ENCODE measurements at regions not wholly inside any gene's neighbourhood (a gene's known extent, or its start where the extent isn't known, plus 50 kb on each side); places are given as distances from the start of the nearest gene placed in this dataset.
"Not testable (repeated sequence)": the region's sequence is repeated elsewhere in the genome, so short reads cannot be mapped to it uniquely, and the experiment has no call there.

DNA sequence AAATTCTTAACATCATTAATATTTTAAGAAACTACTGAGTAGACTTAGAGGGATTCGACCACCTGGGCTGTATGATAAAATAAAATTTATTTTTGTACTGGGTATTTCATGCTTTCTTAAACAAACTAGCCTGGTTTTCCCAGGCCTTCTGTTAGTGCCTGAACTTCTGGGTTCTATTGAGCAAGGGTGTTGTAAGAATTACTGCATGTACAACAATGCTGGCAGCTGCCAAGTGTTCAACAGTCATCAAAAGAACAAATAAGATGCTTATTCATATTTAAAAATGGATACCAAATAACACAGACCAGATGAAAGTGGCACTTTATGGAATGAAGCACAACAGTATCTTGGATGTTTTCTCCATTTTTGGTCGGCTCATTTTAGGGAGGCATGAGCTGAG is 123.2 kb upstream of the FBXL7 start:
- intact Hi-C loops (cut with micrococcal nuclease), result no loop called here

DNA sequence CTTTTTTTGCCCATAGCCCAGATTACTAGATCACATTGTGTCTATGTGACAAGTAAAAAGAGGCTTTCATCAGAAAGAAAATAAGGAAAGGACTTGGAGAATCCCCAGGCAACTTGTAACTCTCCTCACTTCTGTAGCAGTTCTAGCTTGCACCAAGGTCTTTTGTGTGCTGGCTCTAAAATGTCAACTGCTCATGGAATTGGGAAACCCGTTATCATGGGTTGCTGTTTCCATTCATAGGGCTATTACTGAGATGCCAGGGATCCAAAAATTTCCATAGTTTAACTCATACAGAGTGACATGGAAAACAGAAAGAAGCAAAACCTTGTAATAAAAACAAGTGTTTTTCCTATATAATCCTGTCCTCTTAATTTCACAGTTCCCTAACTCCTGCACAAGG is 123.9 kb upstream of the FBXL7 start:
- no peaks in the 10 kb centered on the region for H3K4me1 Mint-ChIP-seq (ENCODE audit: low read depth)
- no peak for DNase-seq (ENCODE audit: low spot score)
- H3K27me3 Mint-ChIP-seq (ENCODE audit: insufficient read depth), result no peaks in the 10 kb centered on the region
- H3K9me3 Mint-ChIP-seq, result peaks cover 11% of the 10 kb centered on the region
- no peak overlapping the region for H3K27ac Mint-ChIP-seq
- H3K4me3 Mint-ChIP-seq, result no peak overlapping the region
- intact Hi-C loops (cut with micrococcal nuclease), result no loop called here
- H3K36me3 Mint-ChIP-seq (ENCODE audit: low read depth), result no peaks in the 10 kb centered on the region

More for the DNA sequence above, 123.2 kb upstream of the FBXL7 start:
- no peaks in the 10 kb centered on the region for H3K36me3 Mint-ChIP-seq (ENCODE audit: low read depth)
- no peaks in the 10 kb centered on the region for H3K27me3 Mint-ChIP-seq (ENCODE audit: insufficient read depth)
- H3K4me3 Mint-ChIP-seq, result no peak overlapping the region
- DNase-seq (ENCODE audit: low spot score), result no peak
- no peak overlapping the region for H3K27ac Mint-ChIP-seq
- peaks cover 11% of the 10 kb centered on the region for H3K9me3 Mint-ChIP-seq
- no peaks in the 10 kb centered on the region for H3K4me1 Mint-ChIP-seq (ENCODE audit: low read depth)

DNA sequence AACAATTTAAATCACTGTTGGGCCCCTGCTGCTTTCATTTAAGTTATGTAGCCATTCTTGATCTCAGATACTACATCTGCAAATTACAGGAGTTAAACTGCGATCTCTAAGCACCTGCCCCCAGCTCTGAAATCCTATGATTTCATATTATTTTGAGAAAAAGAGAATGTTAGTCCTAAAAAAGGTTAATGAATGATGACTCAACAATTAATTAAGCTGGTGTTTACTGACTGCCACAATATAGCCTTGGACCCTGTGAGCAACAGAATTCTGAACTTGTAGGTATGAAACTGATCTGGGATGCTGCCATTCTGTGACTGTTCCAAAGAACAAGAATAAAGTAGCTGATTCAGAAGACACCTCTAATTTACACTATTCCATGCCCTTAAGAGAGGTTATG is 124.4 kb upstream of the FBXL7 start:
- DNase-seq (ENCODE audit: low spot score), result no peak
- Mint-ChIP-seq H3K9me3 (peaks cover 11% of the 10 kb centered on the region), H3K4me3 (no peak overlapping the region), H3K27me3 (ENCODE audit: insufficient read depth) (no peaks in the 10 kb centered on the region), H3K27ac (no peak overlapping the region), H3K36me3 (ENCODE audit: low read depth) (no peaks in the 10 kb centered on the region), H3K4me1 (ENCODE audit: low read depth) (no peaks in the 10 kb centered on the region)
- intact Hi-C loops (cut with micrococcal nuclease), result no loop called here

DNA sequence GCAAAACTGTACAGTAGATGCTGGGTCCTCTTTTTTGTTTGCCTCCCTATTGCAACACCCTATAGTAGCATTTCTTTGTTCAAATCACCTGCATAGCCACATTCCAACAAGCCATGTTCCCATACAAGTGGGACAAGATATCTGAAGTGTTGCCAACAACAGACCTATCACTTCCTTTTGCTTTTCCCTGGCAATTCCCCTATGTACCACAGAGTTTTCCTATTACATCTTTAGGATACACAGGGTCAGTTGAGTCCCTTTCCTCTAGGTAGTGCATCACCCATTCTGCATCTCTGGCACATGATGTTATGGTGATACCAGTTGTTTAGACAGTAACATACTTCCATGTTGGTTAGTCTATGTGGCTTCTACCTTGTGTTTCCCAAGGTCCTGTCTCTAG is 125.1 kb upstream of the FBXL7 start:
- no peak overlapping the region for H3K27ac Mint-ChIP-seq
- no peaks in the 10 kb centered on the region for H3K4me1 Mint-ChIP-seq (ENCODE audit: low read depth)
- DNase-seq (ENCODE audit: low spot score), result no peak
- H3K9me3 Mint-ChIP-seq, result peaks cover 7% of the 10 kb centered on the region
- intact Hi-C loops (cut with micrococcal nuclease), result no loop called here
- no peak overlapping the region for H3K4me3 Mint-ChIP-seq
- no peaks in the 10 kb centered on the region for H3K36me3 Mint-ChIP-seq (ENCODE audit: low read depth)
- no peaks in the 10 kb centered on the region for H3K27me3 Mint-ChIP-seq (ENCODE audit: insufficient read depth)

DNA sequence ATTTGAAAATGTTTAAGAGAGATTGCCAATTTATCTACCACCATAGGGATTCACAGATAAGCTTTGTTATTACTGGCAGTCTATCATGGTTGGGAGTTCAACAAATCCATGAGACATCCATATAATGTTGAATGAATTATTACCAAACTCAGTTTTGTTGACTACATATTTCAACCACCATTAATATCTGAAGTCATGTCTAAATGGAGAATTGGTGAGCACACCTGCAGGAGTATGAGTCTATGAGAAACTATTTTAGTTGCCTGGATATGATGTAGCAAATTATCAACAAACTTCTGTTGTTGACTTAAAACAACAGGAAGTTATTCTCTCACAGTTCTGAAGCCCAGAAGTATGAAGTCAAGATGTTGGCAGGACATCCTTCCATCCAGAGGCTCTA is 126.8 kb upstream of the FBXL7 start:
- no peaks in the 10 kb centered on the region for H3K36me3 Mint-ChIP-seq (ENCODE audit: low read depth)
- H3K27me3 Mint-ChIP-seq (ENCODE audit: insufficient read depth), result no peaks in the 10 kb centered on the region
- DNase-seq (ENCODE audit: low spot score), result no peak
- H3K27ac Mint-ChIP-seq, result no peak overlapping the region
- peaks cover 2% of the 10 kb centered on the region for H3K9me3 Mint-ChIP-seq
- intact Hi-C loops (cut with micrococcal nuclease), result no loop called here
- H3K4me3 Mint-ChIP-seq, result no peak overlapping the region
- H3K4me1 Mint-ChIP-seq (ENCODE audit: low read depth), result no peaks in the 10 kb centered on the region

DNA sequence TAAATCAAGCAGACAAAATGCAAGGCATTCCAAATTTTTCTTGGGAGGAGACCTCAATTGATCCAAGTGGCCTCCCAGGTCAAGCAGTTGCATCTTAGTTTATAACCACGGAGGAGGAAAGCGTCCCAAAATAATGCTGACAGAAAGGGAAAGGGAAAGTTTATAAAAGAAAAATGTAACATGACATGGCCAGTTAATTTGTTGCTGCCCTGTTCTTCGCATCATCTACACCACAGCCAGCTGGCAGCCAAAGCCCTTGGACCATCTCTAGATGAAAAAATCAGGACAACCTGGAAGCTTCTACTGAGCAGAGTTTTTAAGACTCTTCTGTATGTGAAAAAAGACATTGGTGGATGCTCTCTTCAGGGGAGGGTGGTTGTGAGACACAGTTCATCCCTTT is 128.8 kb upstream of the FBXL7 start:
- intact Hi-C loops (cut with micrococcal nuclease), result no loop called here

DNA sequence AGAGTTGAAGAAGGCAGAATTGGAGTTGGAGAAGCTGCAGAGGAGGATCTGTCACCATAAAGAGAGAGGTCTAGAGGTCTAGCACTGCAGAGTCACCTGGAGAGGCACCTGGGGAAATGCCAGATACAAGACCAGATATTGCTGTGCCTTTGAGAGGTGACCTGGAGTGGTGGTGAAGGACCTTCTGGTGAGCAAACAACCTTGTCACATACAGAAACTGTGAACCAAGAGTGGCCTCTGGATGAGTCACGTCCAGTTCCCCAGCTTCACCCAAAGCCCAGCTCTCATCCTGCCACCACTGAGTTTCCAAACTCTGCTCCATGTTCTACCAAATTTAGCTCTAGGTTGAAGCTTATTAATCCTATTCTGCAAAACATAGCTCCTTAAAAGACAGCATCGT is 131.1 kb upstream of the FBXL7 start:
- intact Hi-C loops (cut with micrococcal nuclease), result no loop called here
- Mint-ChIP-seq H3K4me3 (no peak overlapping the region), H3K27me3 (ENCODE audit: insufficient read depth) (no peaks in the 10 kb centered on the region), H3K9me3 (peaks cover 16% of the 10 kb centered on the region), H3K4me1 (ENCODE audit: low read depth) (no peaks in the 10 kb centered on the region), H3K27ac (no peak overlapping the region), H3K36me3 (ENCODE audit: low read depth) (no peaks in the 10 kb centered on the region)
- no peak for DNase-seq (ENCODE audit: low spot score)

More for the DNA sequence above, 128.8 kb upstream of the FBXL7 start:
- no peak overlapping the region for H3K27ac Mint-ChIP-seq
- H3K4me1 Mint-ChIP-seq (ENCODE audit: low read depth), result no peaks in the 10 kb centered on the region
- H3K36me3 Mint-ChIP-seq (ENCODE audit: low read depth), result no peaks in the 10 kb centered on the region
- no peak overlapping the region for H3K4me3 Mint-ChIP-seq
- no peak for DNase-seq (ENCODE audit: low spot score)
- H3K27me3 Mint-ChIP-seq (ENCODE audit: insufficient read depth), result no peaks in the 10 kb centered on the region
- H3K9me3 Mint-ChIP-seq, result peaks cover 16% of the 10 kb centered on the region

DNA sequence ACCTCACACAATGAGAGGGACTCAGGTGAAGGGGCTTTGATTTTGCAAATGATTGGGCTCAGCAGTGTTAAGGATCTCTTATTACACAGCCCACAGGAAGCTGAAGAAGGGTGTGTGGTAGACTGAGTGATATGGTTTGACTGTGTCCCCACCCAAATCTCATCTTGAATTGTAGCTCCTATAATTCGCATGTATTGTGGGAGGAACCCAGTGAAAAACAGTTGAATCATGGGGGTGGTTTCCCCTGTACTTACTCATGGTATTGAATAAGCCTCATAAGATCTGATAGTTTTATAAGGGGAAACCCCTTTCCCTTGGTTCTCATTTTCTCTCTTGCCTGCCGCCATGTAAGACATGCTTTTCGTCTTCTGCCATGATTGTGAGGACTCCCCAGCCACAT is 132.5 kb upstream of the FBXL7 start:
- Mint-ChIP-seq H3K4me1 (ENCODE audit: low read depth) (no peaks in the 10 kb centered on the region), H3K36me3 (ENCODE audit: low read depth) (no peaks in the 10 kb centered on the region), H3K4me3 (no peak overlapping the region), H3K9me3 (peaks cover 16% of the 10 kb centered on the region), H3K27me3 (ENCODE audit: insufficient read depth) (no peaks in the 10 kb centered on the region), H3K27ac (no peak overlapping the region)
- DNase-seq (ENCODE audit: low spot score), result no peak
- intact Hi-C loops (cut with micrococcal nuclease), result no loop called here

DNA sequence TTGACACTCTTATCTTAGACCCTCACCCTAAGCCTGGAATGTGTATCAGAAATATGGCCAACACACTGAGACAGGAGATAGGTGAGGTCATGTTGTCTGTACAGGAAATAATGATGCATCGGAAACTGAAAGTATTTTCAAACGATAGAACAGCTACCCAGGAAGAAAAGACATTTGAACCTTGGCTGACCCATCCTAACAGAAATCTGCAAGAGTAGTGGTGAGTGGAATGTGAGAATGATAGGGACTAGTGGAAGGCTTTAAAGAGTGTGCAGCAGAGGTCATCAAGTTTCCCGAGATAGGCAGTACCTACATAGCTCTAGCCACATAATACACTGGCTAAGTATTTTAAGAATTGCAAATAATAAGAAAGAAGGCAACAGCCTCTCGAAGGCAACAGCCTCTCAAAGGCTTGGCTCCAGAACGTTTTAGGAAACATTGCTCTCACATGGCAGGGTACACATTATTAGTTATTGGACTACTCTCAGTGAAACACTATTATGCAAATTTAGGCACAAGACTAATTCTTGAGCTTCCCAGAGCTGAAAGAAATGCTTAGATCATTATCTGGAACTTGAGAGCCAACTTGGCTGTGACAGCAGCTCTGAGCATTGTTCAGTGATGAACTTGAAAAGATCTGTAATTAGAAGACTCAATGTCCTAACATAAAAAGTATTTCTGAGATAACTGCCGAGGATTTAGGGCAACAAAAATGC is 133.1 kb upstream of the FBXL7 start:
- H3K36me3 Mint-ChIP-seq (ENCODE audit: low read depth), result no peaks in the 10 kb centered on the region
- peaks cover 16% of the 10 kb centered on the region for H3K9me3 Mint-ChIP-seq
- H3K4me1 Mint-ChIP-seq (ENCODE audit: low read depth), result no peaks in the 10 kb centered on the region
- H3K27me3 Mint-ChIP-seq (ENCODE audit: insufficient read depth), result no peaks in the 10 kb centered on the region
- no peak for DNase-seq (ENCODE audit: low spot score)
- no peak overlapping the region for H3K27ac Mint-ChIP-seq
- no peak overlapping the region for H3K4me3 Mint-ChIP-seq
- intact Hi-C loops (cut with micrococcal nuclease), result no loop called here

DNA sequence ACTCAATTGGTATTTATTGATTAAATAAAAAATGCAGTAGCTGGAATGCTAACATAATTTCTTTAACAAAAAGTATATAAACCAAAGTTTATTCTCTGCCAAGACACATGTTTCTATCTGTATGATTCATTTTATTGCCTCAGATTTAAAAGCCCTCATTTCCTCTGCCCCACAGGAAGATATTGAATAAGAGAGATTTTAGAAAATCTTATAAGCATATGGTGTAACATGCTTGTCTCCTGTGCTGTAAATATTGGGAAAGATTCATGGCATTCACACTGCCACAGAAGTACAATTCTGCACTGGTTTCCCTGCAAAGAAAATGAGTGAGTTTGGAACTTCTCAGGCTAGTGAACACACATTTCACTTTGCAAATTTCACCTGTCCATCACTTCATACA is 134.9 kb upstream of the FBXL7 start:
- Mint-ChIP-seq H3K27ac (no peak overlapping the region), H3K36me3 (ENCODE audit: low read depth) (no peaks in the 10 kb centered on the region), H3K4me1 (ENCODE audit: low read depth) (no peaks in the 10 kb centered on the region), H3K9me3 (peaks cover 16% of the 10 kb centered on the region), H3K4me3 (no peak overlapping the region), H3K27me3 (ENCODE audit: insufficient read depth) (no peaks in the 10 kb centered on the region)
- DNase-seq (ENCODE audit: low spot score), result no peak
- intact Hi-C loops (cut with micrococcal nuclease), result no loop called here

DNA sequence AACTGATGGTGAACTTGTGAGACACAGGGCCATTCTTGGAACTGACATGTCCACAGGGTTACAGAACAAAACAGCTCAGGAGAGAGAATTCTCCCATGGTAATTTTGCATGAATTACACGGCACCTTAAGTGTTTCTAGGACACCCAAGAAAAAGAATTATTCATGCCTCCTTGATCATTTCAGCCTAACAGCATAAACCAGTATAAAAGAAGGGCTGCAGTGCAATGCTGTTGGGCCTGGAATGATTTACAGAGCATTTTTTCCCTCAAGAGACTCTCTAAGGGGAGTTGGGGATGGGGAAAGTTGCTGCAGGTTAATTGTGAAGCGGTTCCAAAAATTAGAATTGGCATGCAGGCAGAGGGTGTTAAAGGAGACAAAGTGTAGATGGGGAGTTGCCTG is 136.4 kb upstream of the FBXL7 start:
- Mint-ChIP-seq H3K4me3 (no peak overlapping the region), H3K27me3 (ENCODE audit: insufficient read depth) (no peaks in the 10 kb centered on the region), H3K27ac (no peak overlapping the region), H3K9me3 (peaks cover 21% of the 10 kb centered on the region), H3K4me1 (ENCODE audit: low read depth) (no peaks in the 10 kb centered on the region), H3K36me3 (ENCODE audit: low read depth) (no peaks in the 10 kb centered on the region)
- DNase-seq (ENCODE audit: low spot score), result no peak
- intact Hi-C loops (cut with micrococcal nuclease), result no loop called here

DNA sequence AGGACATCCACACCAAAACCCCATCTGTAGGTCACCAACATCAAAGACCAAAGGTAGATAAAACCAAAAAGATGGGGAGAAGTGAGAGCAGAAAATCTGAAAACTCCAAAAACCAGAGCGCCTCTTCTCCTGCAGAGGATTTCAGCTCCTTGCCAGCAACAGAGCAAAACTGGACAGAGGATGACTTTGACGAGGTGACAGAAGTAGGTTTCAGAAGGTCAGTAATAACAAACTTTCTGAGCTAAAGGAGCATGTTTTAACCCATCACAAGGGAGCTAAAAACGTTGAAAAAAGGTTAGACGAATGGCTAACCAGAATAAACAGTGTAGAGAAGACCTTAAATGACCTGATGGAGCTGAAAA is 142.9 kb upstream of the FBXL7 start:
- H3K4me3 Mint-ChIP-seq; H3K27me3 Mint-ChIP-seq (ENCODE audit: insufficient read depth); H3K4me1 Mint-ChIP-seq (ENCODE audit: low read depth); intact Hi-C loops (cut with micrococcal nuclease); H3K36me3 Mint-ChIP-seq (ENCODE audit: low read depth); H3K27ac Mint-ChIP-seq; DNase-seq (ENCODE audit: low spot score): not testable (repeated sequence)
- H3K9me3 Mint-ChIP-seq, result peaks cover 20% of the 10 kb centered on the region

DNA sequence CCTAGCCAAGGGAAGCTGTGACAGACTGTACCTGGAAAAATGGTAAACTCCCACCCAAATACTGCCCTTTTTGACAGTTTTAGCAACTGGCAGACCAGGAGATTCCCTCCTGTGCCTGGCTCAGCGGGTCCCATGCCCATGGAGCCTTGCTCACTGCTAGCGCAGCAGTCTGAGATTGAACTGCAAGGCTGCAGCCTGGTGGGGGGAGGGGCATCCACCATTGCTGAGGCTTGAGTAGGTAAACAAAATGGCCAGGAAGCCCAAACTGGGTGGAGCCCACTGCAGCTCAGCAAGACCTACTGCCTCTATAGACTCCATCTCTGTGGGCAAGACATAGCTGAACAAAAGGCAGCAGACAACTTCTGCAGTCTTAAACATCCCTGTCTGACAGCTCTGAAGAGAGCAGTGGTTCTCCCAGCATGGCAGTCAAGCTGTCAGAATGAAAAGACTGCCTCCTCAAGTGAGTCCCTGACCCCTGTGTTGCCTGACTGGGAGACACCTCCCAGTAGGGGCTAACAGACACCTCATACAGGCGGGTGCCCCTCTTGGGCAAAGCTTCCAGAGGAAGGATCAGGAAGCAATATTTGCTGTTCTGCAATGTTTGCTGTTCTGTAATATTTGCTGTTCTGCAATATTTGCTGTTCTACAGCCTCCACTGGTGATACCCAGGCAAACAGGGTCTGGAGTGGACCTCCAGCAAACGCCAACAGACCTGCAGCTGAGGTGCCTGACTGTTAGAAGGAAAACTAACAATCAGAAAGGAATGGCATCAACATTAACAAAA is 143.5 kb upstream of the FBXL7 start:
- H3K36me3 Mint-ChIP-seq (ENCODE audit: low read depth); H3K4me3 Mint-ChIP-seq; H3K4me1 Mint-ChIP-seq (ENCODE audit: low read depth); H3K27me3 Mint-ChIP-seq (ENCODE audit: insufficient read depth); H3K27ac Mint-ChIP-seq; intact Hi-C loops (cut with micrococcal nuclease); DNase-seq (ENCODE audit: low spot score): not testable (repeated sequence)
- H3K9me3 Mint-ChIP-seq, result peaks cover 20% of the 10 kb centered on the region
